HL-60 (cell line): ENCODE measurements at regions not wholly inside any gene's neighbourhood (a gene's known extent, or its start where the extent isn't known, plus 50 kb on each side); places are given as distances from the start of the nearest gene placed in this dataset.

Experiments
- GABPA ChIP-seq: IDR thresholded peaks from 2 replicates; pipeline ENCODE4 v1.6.1; 2012; ENCODE audit warnings: low read depth
- POLR2AphosphoS5 ChIP-seq: IDR thresholded peaks from 2 replicates; pipeline ENCODE4 v1.6.1; 2012; ENCODE audit warnings: low read depth
- SPI1 ChIP-seq: IDR thresholded peaks from 2 replicates; pipeline ENCODE4 v1.6.1; 2012; ENCODE audit warnings: low read depth, mild to moderate bottlenecking, borderline replicate concordance
- TF ChIP-seq, protein P1 (sequence below): IDR thresholded peaks from one replicate; pipeline ENCODE4 v1.5.1; 2011; ENCODE audit warnings: low read length, control low read depth, inconsistent platforms; ENCODE audit not compliant: insufficient read depth
- TF ChIP-seq, protein P2 (sequence below): IDR thresholded peaks from 2 replicates; pipeline ENCODE4 v1.6.1; 2012; ENCODE audit warnings: low read depth; ENCODE audit not compliant: insufficient replicate concordance

DNA sequence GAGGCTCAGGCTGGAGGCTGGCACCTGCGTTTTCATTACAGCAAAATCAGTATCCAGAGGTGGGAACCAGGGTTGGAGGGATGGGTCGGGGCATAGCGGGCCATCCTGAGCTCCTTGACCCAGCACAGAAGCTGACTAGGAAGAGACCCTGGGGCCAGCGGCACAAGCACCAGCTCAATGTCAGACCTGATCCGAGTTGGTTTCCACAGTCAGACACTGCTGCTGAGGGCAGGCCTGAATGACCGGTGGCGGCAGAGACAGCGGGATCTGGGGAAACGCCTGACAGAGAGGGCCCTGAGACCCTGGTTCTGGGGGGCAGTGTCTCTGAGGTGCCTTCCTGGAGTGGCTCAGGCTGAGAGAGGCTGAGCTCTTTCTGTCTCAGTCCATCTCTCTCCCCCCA, 162.0 kb upstream of the C1orf174 start:
- TF ChIP-seq, protein P1, sequence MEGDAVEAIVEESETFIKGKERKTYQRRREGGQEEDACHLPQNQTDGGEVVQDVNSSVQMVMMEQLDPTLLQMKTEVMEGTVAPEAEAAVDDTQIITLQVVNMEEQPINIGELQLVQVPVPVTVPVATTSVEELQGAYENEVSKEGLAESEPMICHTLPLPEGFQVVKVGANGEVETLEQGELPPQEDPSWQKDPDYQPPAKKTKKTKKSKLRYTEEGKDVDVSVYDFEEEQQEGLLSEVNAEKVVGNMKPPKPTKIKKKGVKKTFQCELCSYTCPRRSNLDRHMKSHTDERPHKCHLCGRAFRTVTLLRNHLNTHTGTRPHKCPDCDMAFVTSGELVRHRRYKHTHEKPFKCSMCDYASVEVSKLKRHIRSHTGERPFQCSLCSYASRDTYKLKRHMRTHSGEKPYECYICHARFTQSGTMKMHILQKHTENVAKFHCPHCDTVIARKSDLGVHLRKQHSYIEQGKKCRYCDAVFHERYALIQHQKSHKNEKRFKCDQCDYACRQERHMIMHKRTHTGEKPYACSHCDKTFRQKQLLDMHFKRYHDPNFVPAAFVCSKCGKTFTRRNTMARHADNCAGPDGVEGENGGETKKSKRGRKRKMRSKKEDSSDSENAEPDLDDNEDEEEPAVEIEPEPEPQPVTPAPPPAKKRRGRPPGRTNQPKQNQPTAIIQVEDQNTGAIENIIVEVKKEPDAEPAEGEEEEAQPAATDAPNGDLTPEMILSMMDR = no peak
- no peak for TF ChIP-seq GABPA
- no peak for TF ChIP-seq POLR2AphosphoS5
- TF ChIP-seq, protein P2, sequence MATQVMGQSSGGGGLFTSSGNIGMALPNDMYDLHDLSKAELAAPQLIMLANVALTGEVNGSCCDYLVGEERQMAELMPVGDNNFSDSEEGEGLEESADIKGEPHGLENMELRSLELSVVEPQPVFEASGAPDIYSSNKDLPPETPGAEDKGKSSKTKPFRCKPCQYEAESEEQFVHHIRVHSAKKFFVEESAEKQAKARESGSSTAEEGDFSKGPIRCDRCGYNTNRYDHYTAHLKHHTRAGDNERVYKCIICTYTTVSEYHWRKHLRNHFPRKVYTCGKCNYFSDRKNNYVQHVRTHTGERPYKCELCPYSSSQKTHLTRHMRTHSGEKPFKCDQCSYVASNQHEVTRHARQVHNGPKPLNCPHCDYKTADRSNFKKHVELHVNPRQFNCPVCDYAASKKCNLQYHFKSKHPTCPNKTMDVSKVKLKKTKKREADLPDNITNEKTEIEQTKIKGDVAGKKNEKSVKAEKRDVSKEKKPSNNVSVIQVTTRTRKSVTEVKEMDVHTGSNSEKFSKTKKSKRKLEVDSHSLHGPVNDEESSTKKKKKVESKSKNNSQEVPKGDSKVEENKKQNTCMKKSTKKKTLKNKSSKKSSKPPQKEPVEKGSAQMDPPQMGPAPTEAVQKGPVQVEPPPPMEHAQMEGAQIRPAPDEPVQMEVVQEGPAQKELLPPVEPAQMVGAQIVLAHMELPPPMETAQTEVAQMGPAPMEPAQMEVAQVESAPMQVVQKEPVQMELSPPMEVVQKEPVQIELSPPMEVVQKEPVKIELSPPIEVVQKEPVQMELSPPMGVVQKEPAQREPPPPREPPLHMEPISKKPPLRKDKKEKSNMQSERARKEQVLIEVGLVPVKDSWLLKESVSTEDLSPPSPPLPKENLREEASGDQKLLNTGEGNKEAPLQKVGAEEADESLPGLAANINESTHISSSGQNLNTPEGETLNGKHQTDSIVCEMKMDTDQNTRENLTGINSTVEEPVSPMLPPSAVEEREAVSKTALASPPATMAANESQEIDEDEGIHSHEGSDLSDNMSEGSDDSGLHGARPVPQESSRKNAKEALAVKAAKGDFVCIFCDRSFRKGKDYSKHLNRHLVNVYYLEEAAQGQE = no peak
- no peak for TF ChIP-seq SPI1
